GM23338 (cell line): ENCODE measurements at regions not wholly inside any gene's neighbourhood (a gene's known extent, or its start where the extent isn't known, plus 50 kb on each side); places are given as distances from the start of the nearest gene placed in this dataset.

Experiments used
- ATAC-seq: fragments of 200-7000 bp; cut with Tn5 transposase; 3 replicates; pipeline ENCODE4 v1.9.1; 2020
- DNase-seq: peaks from one replicate; pipeline ENCODE4 v3.0.0-alpha.2; 2015; ENCODE audit warnings: low spot score
- H2AFZ ChIP-seq: fragments of 200-600 bp; sonication (generic); 2 replicates; pipeline ENCODE4 v1.8.0; 2016; ENCODE audit warnings: antibody characterized with exemption, mild to moderate bottlenecking, moderate library complexity
- H3F3A ChIP-seq: fragments of 200-600 bp; sonication (generic); replicated peaks from 2 replicates; pipeline ENCODE4 v1.8.0; 2017; ENCODE audit warnings: antibody characterized with exemption, mixed run types, low read depth
- H3K27ac ChIP-seq: fragments of 200-600 bp; sonication (generic); 2 replicates; pipeline ENCODE4 v1.6.1; 2016; ENCODE audit warnings: low read depth
- H3K27me3 ChIP-seq: fragments of 200-600 bp; sonication (generic); 2 replicates; pipeline ENCODE4 v1.8.0; 2016; ENCODE audit warnings: mild to moderate bottlenecking, mixed run types, moderate library complexity; ENCODE audit not compliant: insufficient read depth
- H3K36me3 ChIP-seq: fragments of 200-600 bp; sonication (generic); 2 replicates; pipeline ENCODE4 v1.8.0; 2016; ENCODE audit warnings: mild to moderate bottlenecking; ENCODE audit not compliant: insufficient read depth
- H3K4me1 ChIP-seq: fragments of 200-600 bp; sonication (generic); 2 replicates; pipeline ENCODE4 v1.8.0; 2016; ENCODE audit warnings: mild to moderate bottlenecking, moderate library complexity; ENCODE audit not compliant: insufficient read depth
- H3K4me2 ChIP-seq: fragments of 200-600 bp; sonication (generic); 2 replicates; pipeline ENCODE4 v1.7.1; 2017; ENCODE audit warnings: mixed run types
- H3K4me3 ChIP-seq: fragments of 200-600 bp; sonication (generic); 2 replicates; pipeline ENCODE4 v1.6.1; 2016; ENCODE audit warnings: mixed run types
- H3K79me2 ChIP-seq: fragments of 200-600 bp; sonication (generic); replicated peaks from 2 replicates; pipeline ENCODE4 v1.8.0; 2017; ENCODE audit warnings: mild to moderate bottlenecking; ENCODE audit not compliant: insufficient read depth
- H3K9me2 ChIP-seq: fragments of 200-600 bp; sonication (generic); 2 replicates; pipeline ENCODE4 v1.8.0; 2017; ENCODE audit not compliant: insufficient read depth
- H4K20me1 ChIP-seq: fragments of 200-600 bp; sonication (generic); replicated peaks from 2 replicates; pipeline ENCODE4 v1.8.0; 2017; ENCODE audit warnings: mild to moderate bottlenecking; ENCODE audit not compliant: insufficient read depth
- H3K27ac Mint-ChIP-seq: 2 replicates; pipeline ENCODE4 v1.8.0; 2020; ENCODE audit warnings: inconsistent platforms, mild to moderate bottlenecking, moderate library complexity, mixed read lengths
- H3K27me3 Mint-ChIP-seq: 3 replicates; pipeline ENCODE4 v1.8.0; 2022; ENCODE audit warnings: low read depth, mild to moderate bottlenecking, moderate library complexity, mixed read lengths, inconsistent platforms; ENCODE audit not compliant: insufficient read depth, poor library complexity
- H3K36me3 Mint-ChIP-seq: 3 replicates; pipeline ENCODE4 v1.8.0; 2021; ENCODE audit warnings: low read depth, mild to moderate bottlenecking, inconsistent platforms, moderate library complexity, mixed read lengths
- H3K4me1 Mint-ChIP-seq: 3 replicates; pipeline ENCODE4 v1.8.0; 2020; ENCODE audit warnings: mild to moderate bottlenecking, inconsistent platforms, mixed read lengths
- H3K4me3 Mint-ChIP-seq: 3 replicates; pipeline ENCODE4 v1.8.0; 2021; ENCODE audit warnings: moderate library complexity, mild to moderate bottlenecking, inconsistent platforms, mixed read lengths
- H3K9me3 Mint-ChIP-seq: 3 replicates; pipeline ENCODE4 v1.8.0; 2020; ENCODE audit warnings: moderate library complexity, mild to moderate bottlenecking, inconsistent platforms, mixed read lengths
- CREB1 ChIP-seq: fragments of 250-450 bp; sonication (Bioruptor Pico); IDR thresholded peaks from 2 replicates; pipeline ENCODE4 v1.5.0; 2020; ENCODE audit warnings: low read depth, mild to moderate bottlenecking, moderate library complexity
- EZH2 ChIP-seq: fragments of 200-600 bp; sonication (generic); IDR thresholded peaks from one replicate; pipeline ENCODE4 v1.8.0; 2017; ENCODE audit warnings: antibody characterized with exemption, mild to moderate bottlenecking, low read depth; ENCODE audit not compliant: unreplicated experiment
- EZH2phosphoT487 ChIP-seq: fragments of 200-600 bp; sonication (generic); IDR thresholded peaks from one replicate; pipeline ENCODE4 v1.8.1; 2018; ENCODE audit warnings: antibody characterized with exemption; ENCODE audit not compliant: unreplicated experiment
- JUNB ChIP-seq: IDR thresholded peaks from one replicate; pipeline ENCODE4 v1.6.1; 2016; ENCODE audit warnings: antibody characterized with exemption; ENCODE audit not compliant: unreplicated experiment
- NANOG ChIP-seq: IDR thresholded peaks from 2 replicates; pipeline ENCODE4 v1.6.1; 2016; ENCODE audit warnings: antibody characterized with exemption, borderline replicate concordance
- POLR2AphosphoS5 ChIP-seq: IDR thresholded peaks from 2 replicates; pipeline ENCODE4 v1.6.1; 2016; ENCODE audit warnings: antibody characterized with exemption, low read depth
- ZNF114 ChIP-seq: fragments of 250-450 bp; sonication (Bioruptor Pico); IDR thresholded peaks from 2 replicates; pipeline ENCODE4 v1.5.0; 2020; ENCODE audit warnings: mild to moderate bottlenecking, moderate library complexity
- ZNF331 ChIP-seq: fragments of 250-450 bp; sonication (Bioruptor Pico); IDR thresholded peaks from 2 replicates; pipeline ENCODE4 v1.5.0; 2020; ENCODE audit warnings: low read depth, mild to moderate bottlenecking, moderate library complexity
- TF ChIP-seq, protein P1 (sequence below): IDR thresholded peaks from one replicate; pipeline ENCODE4 v1.6.1; 2018; ENCODE audit warnings: antibody characterized with exemption; ENCODE audit not compliant: unreplicated experiment
- TF ChIP-seq, protein P2 (sequence below), 2 experiments: fragments of 200-600 bp in 1 of 2; sonication (generic) in 1 of 2; conservative IDR thresholded peaks; 2 replicates each; pipeline versions ENCODE4 v1.5.1 to v1.6.1; 2016 to 2017; ENCODE audit warnings: antibody characterized with exemption in 2 of 2, low read depth in 2 of 2, mild to moderate bottlenecking in 2 of 2, moderate library complexity in 1 of 2

DNA sequence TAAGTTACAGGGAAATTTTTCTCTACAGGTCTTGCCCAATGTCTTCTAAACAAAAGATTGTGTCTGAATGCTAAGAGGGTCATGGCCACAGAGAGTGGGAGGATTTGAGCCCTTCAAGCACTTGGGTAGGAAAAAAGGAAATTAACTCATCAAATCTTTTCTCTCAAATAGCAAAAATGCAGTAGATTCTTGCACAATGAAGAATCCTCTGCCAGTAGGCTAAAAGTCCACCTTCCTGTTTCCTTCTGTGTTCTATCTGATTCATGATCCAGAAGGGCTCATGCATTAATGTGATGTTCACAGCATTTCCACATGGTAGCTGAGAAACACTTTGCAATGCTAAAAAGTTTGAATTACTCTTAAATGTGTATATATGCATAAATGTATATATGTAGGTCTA lies 177.1 kb downstream of the CD47 start:
- no peaks in the 10 kb centered on the region for H3K79me2 ChIP-seq
- H3K4me1 ChIP-seq: 0 out of 2 replicates have a peak, but pooled peaks cover 4% of the 10 kb centered on the region
- no peaks in the 10 kb centered on the region for H3K27me3 ChIP-seq
- H4K20me1 ChIP-seq: no peaks in the 10 kb centered on the region
- H3K9me2 ChIP-seq: peaks cover 10% of the 10 kb centered on the region; the same call in 1 of the 2 replicates
- Mint-ChIP-seq H3K4me1 (no peaks in the 10 kb centered on the region), H3K4me3 (no peak overlapping the region), H3K9me3 (peaks cover 7% of the 10 kb centered on the region; the same call in 1 of the 3 replicates), H3K36me3 (no peaks in the 10 kb centered on the region), H3K27me3 (peaks cover 3% of the 10 kb centered on the region), H3K27ac (no peak overlapping the region)
- ATAC-seq (no peak), DNase-seq (no peak)
- H3K27ac ChIP-seq: no peak overlapping the region
- no peaks in the 10 kb centered on the region for H3K36me3 ChIP-seq
- no peak overlapping the region for H3K4me3 ChIP-seq
- no peak for TF ChIP-seq EZH2phosphoT487
- no peak for TF ChIP-seq JUNB
- TF ChIP-seq POLR2AphosphoS5: no peak
- no peak for TF ChIP-seq ZNF114 (CRISPR knock-in tag)
- TF ChIP-seq, protein P1, sequence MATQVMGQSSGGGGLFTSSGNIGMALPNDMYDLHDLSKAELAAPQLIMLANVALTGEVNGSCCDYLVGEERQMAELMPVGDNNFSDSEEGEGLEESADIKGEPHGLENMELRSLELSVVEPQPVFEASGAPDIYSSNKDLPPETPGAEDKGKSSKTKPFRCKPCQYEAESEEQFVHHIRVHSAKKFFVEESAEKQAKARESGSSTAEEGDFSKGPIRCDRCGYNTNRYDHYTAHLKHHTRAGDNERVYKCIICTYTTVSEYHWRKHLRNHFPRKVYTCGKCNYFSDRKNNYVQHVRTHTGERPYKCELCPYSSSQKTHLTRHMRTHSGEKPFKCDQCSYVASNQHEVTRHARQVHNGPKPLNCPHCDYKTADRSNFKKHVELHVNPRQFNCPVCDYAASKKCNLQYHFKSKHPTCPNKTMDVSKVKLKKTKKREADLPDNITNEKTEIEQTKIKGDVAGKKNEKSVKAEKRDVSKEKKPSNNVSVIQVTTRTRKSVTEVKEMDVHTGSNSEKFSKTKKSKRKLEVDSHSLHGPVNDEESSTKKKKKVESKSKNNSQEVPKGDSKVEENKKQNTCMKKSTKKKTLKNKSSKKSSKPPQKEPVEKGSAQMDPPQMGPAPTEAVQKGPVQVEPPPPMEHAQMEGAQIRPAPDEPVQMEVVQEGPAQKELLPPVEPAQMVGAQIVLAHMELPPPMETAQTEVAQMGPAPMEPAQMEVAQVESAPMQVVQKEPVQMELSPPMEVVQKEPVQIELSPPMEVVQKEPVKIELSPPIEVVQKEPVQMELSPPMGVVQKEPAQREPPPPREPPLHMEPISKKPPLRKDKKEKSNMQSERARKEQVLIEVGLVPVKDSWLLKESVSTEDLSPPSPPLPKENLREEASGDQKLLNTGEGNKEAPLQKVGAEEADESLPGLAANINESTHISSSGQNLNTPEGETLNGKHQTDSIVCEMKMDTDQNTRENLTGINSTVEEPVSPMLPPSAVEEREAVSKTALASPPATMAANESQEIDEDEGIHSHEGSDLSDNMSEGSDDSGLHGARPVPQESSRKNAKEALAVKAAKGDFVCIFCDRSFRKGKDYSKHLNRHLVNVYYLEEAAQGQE: no peak
- TF ChIP-seq NANOG: no peak
- TF ChIP-seq EZH2: no peak
- TF ChIP-seq ZNF331 (CRISPR knock-in tag): no peak
- TF ChIP-seq CREB1 (CRISPR knock-in tag): no peak
- H3F3A ChIP-seq: no peaks in the 10 kb centered on the region
- H2AFZ ChIP-seq: no peak overlapping the region
- H3K4me2 ChIP-seq: no peak overlapping the region

DNA sequence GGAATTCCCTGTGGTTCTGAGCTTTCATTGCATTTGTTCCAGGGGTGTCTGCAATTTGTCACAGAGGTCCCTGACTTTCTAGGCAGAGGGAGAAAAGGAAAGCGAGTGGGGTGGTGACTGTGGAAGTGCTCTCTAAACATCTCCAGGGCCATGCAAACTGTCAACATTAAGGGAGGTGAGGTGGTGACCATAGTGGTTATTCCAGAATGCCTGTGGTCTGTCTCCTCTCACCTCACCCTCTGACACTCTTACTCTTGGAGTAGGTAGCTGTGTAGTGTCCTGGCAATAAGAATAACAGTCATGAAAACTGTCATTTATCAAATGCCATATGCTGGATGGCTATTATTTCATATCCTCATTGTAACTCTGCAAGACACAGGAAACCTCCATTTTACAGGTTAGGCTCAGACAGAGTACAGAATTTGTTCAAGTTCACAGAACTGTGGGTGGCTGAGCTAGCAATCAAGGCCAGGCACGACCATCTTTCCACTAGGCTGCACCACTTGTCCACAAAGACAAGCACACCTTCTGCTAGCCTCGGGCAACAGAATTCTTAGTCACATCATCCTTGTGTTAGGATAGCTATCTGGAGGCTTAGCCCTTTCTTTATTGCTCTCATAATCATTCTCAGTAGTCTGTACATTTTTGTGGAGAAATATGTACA lies 179.4 kb downstream of the CD47 start:
- no peak overlapping the region for H3K4me2 ChIP-seq
- 0 out of 2 replicates have a peak, but pooled peaks cover 4% of the 10 kb centered on the region for H3K4me1 ChIP-seq
- H2AFZ ChIP-seq: no peak overlapping the region
- H3K27ac Mint-ChIP-seq: no peak overlapping the region; the same call in 1 of the 2 replicates
- TF ChIP-seq CREB1 (CRISPR knock-in tag): no peak
- TF ChIP-seq, protein P2, sequence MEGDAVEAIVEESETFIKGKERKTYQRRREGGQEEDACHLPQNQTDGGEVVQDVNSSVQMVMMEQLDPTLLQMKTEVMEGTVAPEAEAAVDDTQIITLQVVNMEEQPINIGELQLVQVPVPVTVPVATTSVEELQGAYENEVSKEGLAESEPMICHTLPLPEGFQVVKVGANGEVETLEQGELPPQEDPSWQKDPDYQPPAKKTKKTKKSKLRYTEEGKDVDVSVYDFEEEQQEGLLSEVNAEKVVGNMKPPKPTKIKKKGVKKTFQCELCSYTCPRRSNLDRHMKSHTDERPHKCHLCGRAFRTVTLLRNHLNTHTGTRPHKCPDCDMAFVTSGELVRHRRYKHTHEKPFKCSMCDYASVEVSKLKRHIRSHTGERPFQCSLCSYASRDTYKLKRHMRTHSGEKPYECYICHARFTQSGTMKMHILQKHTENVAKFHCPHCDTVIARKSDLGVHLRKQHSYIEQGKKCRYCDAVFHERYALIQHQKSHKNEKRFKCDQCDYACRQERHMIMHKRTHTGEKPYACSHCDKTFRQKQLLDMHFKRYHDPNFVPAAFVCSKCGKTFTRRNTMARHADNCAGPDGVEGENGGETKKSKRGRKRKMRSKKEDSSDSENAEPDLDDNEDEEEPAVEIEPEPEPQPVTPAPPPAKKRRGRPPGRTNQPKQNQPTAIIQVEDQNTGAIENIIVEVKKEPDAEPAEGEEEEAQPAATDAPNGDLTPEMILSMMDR (conservative IDR thresholded peaks at IDR 0.05; ENCODE audit: low read depth in 2 of 2): 0 out of 4 replicates have a peak, but pooled peaks of 1 of the 2 experiments have one; percentile 7
- no peaks in the 10 kb centered on the region for H3K36me3 Mint-ChIP-seq
- no peak overlapping the region for H3K4me3 ChIP-seq
- no peak for ATAC-seq
- H3K9me3 Mint-ChIP-seq: no peaks in the 10 kb centered on the region
- H3K27me3 ChIP-seq: no peaks in the 10 kb centered on the region
- no peaks in the 10 kb centered on the region for H3F3A ChIP-seq
- DNase-seq: no peak
- H3K36me3 ChIP-seq: no peaks in the 10 kb centered on the region
- no peaks in the 10 kb centered on the region for H3K4me1 Mint-ChIP-seq
- H3K27ac ChIP-seq: no peak overlapping the region
- peaks cover 3% of the 10 kb centered on the region; the same call in 1 of the 2 replicates for H3K9me2 ChIP-seq
- no peaks in the 10 kb centered on the region for H3K79me2 ChIP-seq
- peaks cover 2% of the 10 kb centered on the region for H3K27me3 Mint-ChIP-seq
- no peak overlapping the region for H3K4me3 Mint-ChIP-seq
- no peaks in the 10 kb centered on the region for H4K20me1 ChIP-seq
